Testis (tissue), 2 donors: ENCODE measurements at regions not wholly inside any gene's neighbourhood (a gene's known extent, or its start where the extent isn't known, plus 50 kb on each side); places are given as distances from the start of the nearest gene placed in this dataset.
"Not testable (repeated sequence)": the region's sequence is repeated elsewhere in the genome, so short reads cannot be mapped to it uniquely, and the experiment has no call there.

Experiments
- DNase-seq: peaks from one replicate; pipeline ENCODE4 v3.0.0-alpha.2; 2019
- H3K27ac ChIP-seq, 2 donors: fragments of 200-600 bp; sonication (generic); one replicate each; pipeline ENCODE4 v1.5.1; 2019
- H3K27me3 ChIP-seq: fragments of 200-600 bp; sonication (generic); one replicate; pipeline ENCODE4 v1.5.1; 2019
- H3K36me3 ChIP-seq: fragments of 200-600 bp; sonication (generic); one replicate; pipeline ENCODE4 v1.5.1; 2017; ENCODE audit warnings: low read depth; ENCODE audit errors: missing control alignments
- H3K4me1 ChIP-seq: fragments of 200-600 bp; sonication (generic); one replicate; pipeline ENCODE4 v1.5.1; 2019
- H3K4me3 ChIP-seq, 2 donors: fragments of 200-600 bp; sonication (generic); one replicate each; pipeline ENCODE4 v1.5.1; 2017 to 2019
- H3K9me3 ChIP-seq: fragments of 200-600 bp; sonication (generic); one replicate; pipeline ENCODE4 v1.5.1; 2017
- POLR2A ChIP-seq: fragments of 450-650 bp; IDR thresholded peaks from one replicate; pipeline ENCODE4 v1.6.1; 2017; ENCODE audit warnings: antibody characterized with exemption, mild to moderate bottlenecking, moderate library complexity
- WGBS, 2 donors: methylation state at CpG; one replicate each; pipeline ENCODE4 v1.1.5; 2018; 5-methylcytosine and 5-hydroxymethylcytosine counted together
- intact Hi-C: fragments of 100-400 bp; cut with DNase I; formaldehyde crosslinking; loops from one replicate; pipeline ENCODE4 v1.15.1; 2023; ENCODE audit warnings: low total_unique reads
- TF ChIP-seq, protein P1 (sequence below), 3 experiments: fragments of 450-650 bp in 2 of 3; fragments of 200-600 bp in 1 of 3; sonication (generic) in 1 of 3; IDR thresholded peaks; one replicate each; pipeline ENCODE4 v1.5.1; 2016 to 2019; ENCODE audit warnings: antibody characterized with exemption in 3 of 3, mild to moderate bottlenecking in 2 of 3, moderate library complexity in 1 of 3

DNA sequence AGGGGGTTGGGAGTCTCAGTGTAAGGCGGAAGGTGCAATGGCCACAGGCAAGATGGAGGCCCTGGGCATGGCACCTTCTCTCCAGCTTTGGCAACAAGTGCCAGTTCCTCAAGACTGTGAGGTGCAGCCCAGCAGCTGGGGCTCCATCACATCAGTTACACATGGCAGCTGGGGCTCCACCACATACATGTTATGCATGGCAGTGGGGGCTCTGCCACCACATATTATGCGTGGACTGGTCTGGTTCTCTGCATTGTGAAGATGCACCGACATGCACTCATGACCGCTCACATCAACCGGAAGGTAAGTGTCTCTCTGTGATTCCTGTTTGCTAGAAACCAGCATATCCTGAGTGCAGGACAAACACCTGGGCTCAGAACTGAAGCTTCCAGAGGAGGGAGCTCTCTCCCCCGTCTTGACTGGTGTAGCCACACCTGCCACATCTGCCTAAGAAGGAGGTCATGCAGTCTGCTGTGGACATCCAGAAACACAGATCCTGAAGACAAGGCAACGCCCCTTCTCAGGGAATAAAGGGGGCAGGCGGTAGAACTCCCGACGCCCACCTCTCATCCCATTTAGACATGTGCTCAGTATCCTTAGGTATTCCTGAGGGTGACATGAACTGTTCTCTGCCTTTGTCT, 104.1 kb upstream of the TMPRSS2 start:
- no peaks in the 10 kb centered on the region for H3K27me3 ChIP-seq
- H3K4me1 ChIP-seq = peaks cover 12% of the 10 kb centered on the region
- no peak overlapping the region for H3K27ac ChIP-seq
- TF ChIP-seq, protein P1, sequence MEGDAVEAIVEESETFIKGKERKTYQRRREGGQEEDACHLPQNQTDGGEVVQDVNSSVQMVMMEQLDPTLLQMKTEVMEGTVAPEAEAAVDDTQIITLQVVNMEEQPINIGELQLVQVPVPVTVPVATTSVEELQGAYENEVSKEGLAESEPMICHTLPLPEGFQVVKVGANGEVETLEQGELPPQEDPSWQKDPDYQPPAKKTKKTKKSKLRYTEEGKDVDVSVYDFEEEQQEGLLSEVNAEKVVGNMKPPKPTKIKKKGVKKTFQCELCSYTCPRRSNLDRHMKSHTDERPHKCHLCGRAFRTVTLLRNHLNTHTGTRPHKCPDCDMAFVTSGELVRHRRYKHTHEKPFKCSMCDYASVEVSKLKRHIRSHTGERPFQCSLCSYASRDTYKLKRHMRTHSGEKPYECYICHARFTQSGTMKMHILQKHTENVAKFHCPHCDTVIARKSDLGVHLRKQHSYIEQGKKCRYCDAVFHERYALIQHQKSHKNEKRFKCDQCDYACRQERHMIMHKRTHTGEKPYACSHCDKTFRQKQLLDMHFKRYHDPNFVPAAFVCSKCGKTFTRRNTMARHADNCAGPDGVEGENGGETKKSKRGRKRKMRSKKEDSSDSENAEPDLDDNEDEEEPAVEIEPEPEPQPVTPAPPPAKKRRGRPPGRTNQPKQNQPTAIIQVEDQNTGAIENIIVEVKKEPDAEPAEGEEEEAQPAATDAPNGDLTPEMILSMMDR (IDR thresholded peaks at IDR 0.05) = no peak
- no peak for TF ChIP-seq POLR2A
- no peak for DNase-seq
- no peak overlapping the region for H3K4me3 ChIP-seq
- no peaks in the 10 kb centered on the region for H3K9me3 ChIP-seq
- no peaks in the 10 kb centered on the region for H3K36me3 ChIP-seq
- intact Hi-C loops = loop anchor here (5.0 kb wide), 1 partner anchor 165 kb away; no protein-coding TSS in a partner anchor
- 59 to 60% methylated on average over 10 of the region's 10 CpGs for WGBS, 2 donors

DNA sequence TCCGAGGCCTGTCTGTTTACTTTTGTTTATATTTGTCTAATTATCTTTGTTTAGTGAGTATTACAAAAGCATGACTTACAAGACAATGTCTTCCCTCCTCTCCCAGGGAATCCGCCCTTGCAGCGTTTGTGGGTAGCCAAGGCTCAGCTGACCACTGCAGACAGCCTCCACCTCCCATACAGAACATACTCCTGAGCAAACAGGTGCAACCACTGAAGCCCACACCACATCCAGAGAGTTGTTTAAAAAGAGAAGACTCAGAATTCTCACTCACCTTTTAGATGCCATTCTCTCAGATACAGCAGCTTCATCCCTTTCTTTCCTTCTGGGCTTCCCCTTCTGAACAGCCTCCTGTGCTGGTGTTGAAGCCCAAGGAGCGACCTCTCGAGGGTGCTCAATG, 103.5 kb upstream of the TMPRSS2 start:
- intact Hi-C loops = loop anchor here (5.0 kb wide), 1 partner anchor 166 kb away; no protein-coding TSS in a partner anchor
- H3K9me3 ChIP-seq = no peaks in the 10 kb centered on the region
- no peaks in the 10 kb centered on the region for H3K27me3 ChIP-seq
- H3K4me3 ChIP-seq = no peak overlapping the region
- TF ChIP-seq POLR2A = no peak
- TF ChIP-seq, protein P1 (IDR thresholded peaks at IDR 0.05) = no peak
- no peak overlapping the region for H3K27ac ChIP-seq
- no peaks in the 10 kb centered on the region for H3K36me3 ChIP-seq
- WGBS, 2 donors = 85 to 86% methylated on average over 5 of the region's 5 CpGs
- peaks cover 12% of the 10 kb centered on the region for H3K4me1 ChIP-seq
- no peak for DNase-seq

DNA sequence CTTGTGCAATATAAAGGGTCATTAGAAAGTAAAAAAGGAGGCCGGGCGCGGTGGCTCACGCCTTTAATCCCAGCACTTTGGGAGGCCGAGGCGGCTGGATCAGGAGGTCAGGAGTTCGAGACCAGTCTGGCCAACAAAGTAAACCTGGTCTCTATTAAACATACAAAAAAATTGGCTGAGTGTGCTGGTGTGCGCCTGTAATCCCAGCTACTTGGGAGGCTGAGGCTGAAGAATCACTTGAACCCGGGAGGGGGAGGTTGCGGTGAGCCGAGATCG, 102.8 kb upstream of the TMPRSS2 start:
- H3K4me3 ChIP-seq, H3K27ac ChIP-seq, H3K9me3 ChIP-seq, H3K27me3 ChIP-seq, H3K4me1 ChIP-seq, H3K36me3 ChIP-seq, DNase-seq: not testable (repeated sequence)
- intact Hi-C loops = loop anchor here (5.0 kb wide), 1 partner anchor 167 kb away; no protein-coding TSS in a partner anchor
- WGBS, 2 donors = 90 to 95% methylated on average over 12 of the region's 12 CpGs

DNA sequence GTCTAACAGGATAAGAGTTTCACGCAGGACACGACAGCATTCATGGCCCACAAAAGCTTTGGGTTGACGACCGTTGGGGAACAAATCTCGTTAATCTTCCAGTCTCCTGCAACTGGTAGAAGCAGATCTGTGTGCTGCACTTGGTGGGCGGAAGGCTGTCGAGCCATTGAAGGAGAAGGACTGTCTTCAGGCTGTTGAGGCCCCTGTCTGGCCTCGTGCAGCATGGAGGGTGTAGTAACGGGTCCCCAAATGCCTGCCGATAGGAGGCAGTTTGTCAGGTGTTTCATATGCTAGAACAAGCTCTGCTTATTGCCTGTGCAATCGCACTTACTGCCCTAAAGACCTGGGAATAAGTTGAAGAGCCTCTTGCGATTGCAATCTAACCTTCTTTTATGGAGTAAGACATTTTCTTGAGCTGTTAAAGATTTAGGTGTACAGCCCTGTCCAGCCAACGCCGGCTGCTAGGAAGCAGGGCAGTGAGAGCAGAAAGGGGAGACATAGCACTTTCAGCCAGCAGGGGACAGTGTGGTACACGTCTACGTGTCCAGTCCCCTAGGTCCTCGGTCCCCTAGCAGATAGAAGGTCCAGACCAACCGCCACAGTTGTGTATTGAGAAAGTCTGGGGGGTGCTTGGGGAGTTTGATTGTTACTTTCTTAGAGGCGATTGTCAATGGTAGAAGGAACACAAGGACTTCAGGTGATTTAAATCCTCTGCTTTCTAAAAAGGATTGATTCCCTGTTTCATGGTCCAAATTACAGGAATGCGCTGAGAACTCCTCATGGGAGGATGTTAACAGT, 102.3 kb upstream of the TMPRSS2 start:
- Histone ChIP-seq H3K27me3 (no peaks in the 10 kb centered on the region), H3K9me3 (no peaks in the 10 kb centered on the region), H3K36me3 (no peaks in the 10 kb centered on the region), H3K27ac (no peak overlapping the region), H3K4me3 (no peak overlapping the region), H3K4me1 (peaks cover 6% of the 10 kb centered on the region)
- intact Hi-C loops = loop anchor here (5.0 kb wide), 1 partner anchor 167 kb away; no protein-coding TSS in a partner anchor
- DNase-seq = peak; percentile 75
- TF ChIP-seq, protein P1 (IDR thresholded peaks at IDR 0.05) = peak; percentile 35 to 71 (median 66)
- no peak for TF ChIP-seq POLR2A
- WGBS, 2 donors = 70 to 78% methylated on average over 17 to 20 of the region's 20 CpGs

DNA sequence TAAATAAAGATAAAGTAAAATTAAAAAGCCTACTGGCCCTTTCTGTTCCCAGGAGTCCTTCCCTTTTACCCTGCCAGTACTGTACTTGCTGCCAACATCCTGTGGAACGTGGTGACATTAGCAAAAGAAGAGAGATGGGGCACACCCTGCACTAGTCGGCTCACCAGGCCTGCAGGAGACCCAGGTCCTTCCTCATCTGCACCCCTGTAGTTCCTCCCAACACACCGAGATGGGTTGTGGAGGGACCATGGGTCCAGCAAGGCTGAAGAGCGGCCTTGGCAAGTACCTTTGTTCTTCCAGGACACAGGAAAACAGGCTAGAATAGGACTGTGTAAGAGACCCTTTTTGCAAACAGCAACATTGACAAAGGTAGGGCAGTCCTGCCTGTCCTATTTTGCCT, 98.7 kb upstream of the TMPRSS2 start:
- H3K27ac ChIP-seq = no peak overlapping the region
- H3K36me3 ChIP-seq = no peaks in the 10 kb centered on the region
- no peak for DNase-seq
- intact Hi-C loops = no loop called here
- no peak for TF ChIP-seq POLR2A
- TF ChIP-seq, protein P1 (IDR thresholded peaks at IDR 0.05) = no peak
- H3K9me3 ChIP-seq = no peaks in the 10 kb centered on the region
- peaks cover 7% of the 10 kb centered on the region for H3K4me1 ChIP-seq
- H3K4me3 ChIP-seq = no peak overlapping the region
- no peaks in the 10 kb centered on the region for H3K27me3 ChIP-seq
- 76 to 80% methylated on average over 4 of the region's 4 CpGs for WGBS, 2 donors
